ENCODE measurements at regions not wholly inside any gene's neighbourhood (a gene's known extent, or its start where the extent isn't known, plus 50 kb on each side); places are given as distances from the start of the nearest gene placed in this dataset.

DNA sequence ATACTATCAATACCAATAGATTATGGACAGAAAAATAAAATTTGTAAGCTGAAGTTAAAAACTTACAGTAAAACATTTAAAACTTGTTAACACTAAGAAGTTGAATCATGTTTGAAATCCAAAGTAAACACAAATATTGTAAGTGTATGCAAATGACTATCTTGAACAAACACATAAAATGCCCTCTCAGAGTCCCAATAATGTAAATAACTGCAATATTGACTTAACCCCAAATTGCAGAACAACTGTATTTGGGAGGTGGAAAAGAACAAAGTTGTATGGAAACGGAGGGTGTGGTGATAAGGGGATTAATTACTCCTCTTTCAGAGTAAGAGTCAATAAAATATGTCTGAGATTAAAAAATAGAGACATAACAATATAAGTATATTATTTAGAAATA, 140.0 kb upstream of the NOL4 start:
- WGBS, 2 experiments (ENCODE audit: extremely low coverage in 1 of 2, insufficient coverage in 1 of 2, insufficient read length in 1 of 2, insufficient replicate concordance in 2 of 2, low coverage in 1 of 2, low lambda C conversion rate in 2 of 2, missing lambda C conversion rate in 1 of 2), result 76% methylated on average over 1 of the region's 1 CpG; no CpG with 5 or more reads in 1 of the 2 experiments
- Histone ChIP-seq H3K4me2 (ENCODE audit: insufficient read depth in 1 of 2, low read depth in 2 of 2, low read length in 2 of 2) (no peak overlapping the region), H2BK5ac (ENCODE audit: low read depth, low read length) (no peak overlapping the region), H3K56ac (replicated peaks; ENCODE audit: insufficient read length, low read depth, low read length) (no peak overlapping the region), H3K4me3 (ENCODE audit: extremely low read depth in 1 of 4, insufficient read depth in 2 of 4, low read depth in 3 of 4, low read length in 4 of 4) (no peak overlapping the region), H3K4me1 (replicated peaks in 1 of 4; ENCODE audit: control insufficient read depth in 3 of 4, insufficient read depth in 4 of 4, low read length in 3 of 4) (no peaks in the 10 kb centered on the region), H4K8ac (ENCODE audit: extremely low read depth, insufficient read depth, low read length) (no peak overlapping the region), H2BK15ac (ENCODE audit: low read length) (no peak overlapping the region), H3K23ac (ENCODE audit: insufficient read length) (no peak overlapping the region), H3K79me2 (ENCODE audit: control insufficient read depth in 1 of 2, insufficient read depth in 2 of 2, low read length in 2 of 2) (no peaks in the 10 kb centered on the region), H2AFZ (ENCODE audit: low read length) (no peak overlapping the region), H4K91ac (replicated peaks; ENCODE audit: insufficient read length, low read length) (no peak overlapping the region), H3K27ac (ENCODE audit: low read depth, low read length) (no peak overlapping the region), H3K18ac (ENCODE audit: extremely low read depth, low read length) (no peak overlapping the region), H3K79me1 (ENCODE audit: low read depth, low read length) (no peaks in the 10 kb centered on the region), H2BK20ac (ENCODE audit: low read length) (no peak overlapping the region), H2BK12ac (ENCODE audit: low read depth, low read length) (no peak overlapping the region), H3K27me3 (replicated peaks in 1 of 4; ENCODE audit: control insufficient read depth in 3 of 4, extremely low read depth in 1 of 4, insufficient read depth in 3 of 4, low read length in 3 of 4) (no peaks in the 10 kb centered on the region), H3K9ac (replicated peaks in 1 of 4; ENCODE audit: extremely low read depth in 1 of 4, low read depth in 3 of 4, low read length in 3 of 4) (no peak overlapping the region), H3K23me2 (ENCODE audit: low read depth, low read length) (no peaks in the 10 kb centered on the region; the same call in 1 of the 2 replicates), H4K5ac (ENCODE audit: insufficient read length, low read depth, low read length) (no peak overlapping the region), H4K20me1 (replicated peaks in 1 of 2; ENCODE audit: control insufficient read depth in 1 of 2, insufficient read depth in 2 of 2, low read length in 2 of 2) (no peaks in the 10 kb centered on the region), H2AK5ac (ENCODE audit: low read depth, low read length) (no peak overlapping the region), H3K4ac (replicated peaks; ENCODE audit: insufficient read length, low read depth, low read length) (no peak overlapping the region), H3K9me3 (ENCODE audit: insufficient read depth in 2 of 2, low read depth in 1 of 2, low read length in 1 of 2) (no peaks in the 10 kb centered on the region), H3K36me3 (ENCODE audit: control insufficient read depth in 2 of 4, insufficient read depth in 4 of 4, low read length in 3 of 4) (no peaks in the 10 kb centered on the region), H2BK120ac (replicated peaks; ENCODE audit: low read depth, low read length) (no peak overlapping the region), H3K14ac (ENCODE audit: insufficient read length) (no peak overlapping the region)
- FAIRE-seq (no peak), DNase-seq (ENCODE audit: low read depth in 1 of 2, low spot score in 2 of 2) (no peak)
- POLR2A ChIA-PET (ENCODE audit: partially characterized antibody), result no interaction called here
- CTCF ChIA-PET (ENCODE audit: partially characterized antibody), result no interaction called here
- TF ChIP-seq POLR2AphosphoS5 (IDR thresholded peaks at IDR 0.05; ENCODE audit: low read depth, low read length) (no peak), CTBP2 (IDR thresholded peaks at IDR 0.05; ENCODE audit: borderline replicate concordance, insufficient read depth, insufficient read length, low read length) (no peak), CHD2 (IDR thresholded peaks at IDR 0.05; ENCODE audit: low read length) (no peak), RXRA (IDR thresholded peaks at IDR 0.05; ENCODE audit: insufficient read depth, low read depth, low read length) (no peak), POU5F1 (IDR thresholded peaks at IDR 0.05; ENCODE audit: low read depth, low read length) (no peak)
- TF ChIP-seq, protein P1, sequence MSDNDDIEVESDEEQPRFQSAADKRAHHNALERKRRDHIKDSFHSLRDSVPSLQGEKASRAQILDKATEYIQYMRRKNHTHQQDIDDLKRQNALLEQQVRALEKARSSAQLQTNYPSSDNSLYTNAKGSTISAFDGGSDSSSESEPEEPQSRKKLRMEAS (IDR thresholded peaks at IDR 0.05), result no peak
- TF ChIP-seq, protein P2, sequence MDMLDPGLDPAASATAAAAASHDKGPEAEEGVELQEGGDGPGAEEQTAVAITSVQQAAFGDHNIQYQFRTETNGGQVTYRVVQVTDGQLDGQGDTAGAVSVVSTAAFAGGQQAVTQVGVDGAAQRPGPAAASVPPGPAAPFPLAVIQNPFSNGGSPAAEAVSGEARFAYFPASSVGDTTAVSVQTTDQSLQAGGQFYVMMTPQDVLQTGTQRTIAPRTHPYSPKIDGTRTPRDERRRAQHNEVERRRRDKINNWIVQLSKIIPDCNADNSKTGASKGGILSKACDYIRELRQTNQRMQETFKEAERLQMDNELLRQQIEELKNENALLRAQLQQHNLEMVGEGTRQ (IDR thresholded peaks at IDR 0.05; ENCODE audit: low read length), result no peak
